NCI-H1105 (cell line): ENCODE measurements at regions not wholly inside any gene's neighbourhood (a gene's known extent, or its start where the extent isn't known, plus 50 kb on each side); places are given as distances from the start of the nearest gene placed in this dataset.

Experiments used
- DNase-seq: peaks from one replicate; lab custom pipeline; 2025; lab: John Stamatoyannopoulos, UW

DNA sequence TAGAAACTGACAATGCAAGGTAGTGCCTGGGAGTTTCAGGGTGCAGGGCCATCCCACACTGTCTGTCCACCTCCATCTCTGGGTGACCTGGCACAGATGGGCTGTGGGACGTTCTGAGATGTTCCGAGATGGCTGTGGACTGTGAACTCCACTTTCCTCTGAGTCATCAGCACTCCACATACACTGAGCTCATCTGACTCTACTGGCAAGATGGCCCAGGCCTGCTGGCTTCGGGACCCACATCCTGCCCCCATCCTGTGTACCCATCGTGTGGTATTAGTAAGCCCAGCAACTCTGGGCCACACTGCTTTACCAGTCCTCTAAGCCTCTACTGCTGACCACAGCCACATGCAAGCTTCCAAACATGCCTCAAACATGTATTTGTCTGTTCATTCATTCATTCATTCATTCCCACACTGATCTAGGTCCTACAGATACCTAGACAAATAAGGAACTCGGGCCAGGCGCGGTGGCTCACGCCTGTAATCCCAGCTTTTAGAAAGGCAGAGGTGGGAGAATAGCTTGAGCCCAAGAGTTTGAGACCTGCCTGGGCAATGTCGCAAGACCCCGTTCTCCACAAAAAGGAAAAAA, 124.8 kb upstream of the CXCR4 start:
- no peak for DNase-seq

DNA sequence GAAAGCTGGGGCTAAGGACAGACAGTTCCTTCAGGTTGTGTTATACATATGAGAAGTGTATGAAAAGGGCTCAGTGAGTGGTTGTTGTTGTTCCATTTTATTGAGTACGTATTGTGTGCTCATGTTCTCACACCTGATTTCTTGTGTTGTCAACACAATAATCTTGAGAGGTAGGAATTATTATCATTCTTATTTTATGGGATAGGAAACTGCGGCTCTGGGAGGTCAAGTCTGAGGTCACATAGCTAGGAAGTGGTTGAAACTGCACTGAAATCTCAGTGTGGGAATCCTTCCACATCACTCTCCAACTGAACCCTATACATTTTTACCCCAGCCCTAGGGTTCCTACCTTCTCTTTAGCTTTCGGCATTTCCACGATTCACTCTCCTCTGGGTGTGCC, 124.2 kb upstream of the CXCR4 start:
- no peak for DNase-seq

DNA sequence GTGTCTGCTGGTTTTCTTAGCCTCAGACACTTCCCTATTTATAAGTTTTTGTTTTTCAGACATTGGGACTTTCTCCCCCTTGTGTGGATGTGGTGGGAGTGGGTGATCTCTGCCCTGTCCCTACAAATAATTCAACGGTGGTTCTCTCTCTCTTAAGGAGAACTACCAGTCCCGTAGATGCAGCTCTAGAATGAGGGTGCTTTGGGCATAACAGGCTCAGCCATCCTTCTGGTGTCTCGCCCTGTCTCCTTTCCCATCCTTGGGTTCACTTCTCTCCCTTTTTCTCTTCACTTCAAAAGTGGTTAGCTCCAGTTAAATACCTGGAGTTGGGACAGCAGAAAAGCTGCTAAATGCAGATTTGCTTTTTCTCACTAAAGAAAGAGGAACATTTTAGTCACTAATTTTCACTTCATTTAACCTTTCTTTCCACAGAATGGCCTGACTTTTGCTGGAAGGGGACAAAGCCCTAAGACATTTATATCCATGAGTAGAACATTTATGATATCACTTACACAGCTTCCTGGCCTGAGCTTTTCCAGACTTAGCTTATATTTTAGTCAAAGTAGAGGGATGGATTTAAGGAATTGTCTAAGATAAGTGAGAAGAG, 121.2 kb upstream of the CXCR4 start:
- no peak for DNase-seq

DNA sequence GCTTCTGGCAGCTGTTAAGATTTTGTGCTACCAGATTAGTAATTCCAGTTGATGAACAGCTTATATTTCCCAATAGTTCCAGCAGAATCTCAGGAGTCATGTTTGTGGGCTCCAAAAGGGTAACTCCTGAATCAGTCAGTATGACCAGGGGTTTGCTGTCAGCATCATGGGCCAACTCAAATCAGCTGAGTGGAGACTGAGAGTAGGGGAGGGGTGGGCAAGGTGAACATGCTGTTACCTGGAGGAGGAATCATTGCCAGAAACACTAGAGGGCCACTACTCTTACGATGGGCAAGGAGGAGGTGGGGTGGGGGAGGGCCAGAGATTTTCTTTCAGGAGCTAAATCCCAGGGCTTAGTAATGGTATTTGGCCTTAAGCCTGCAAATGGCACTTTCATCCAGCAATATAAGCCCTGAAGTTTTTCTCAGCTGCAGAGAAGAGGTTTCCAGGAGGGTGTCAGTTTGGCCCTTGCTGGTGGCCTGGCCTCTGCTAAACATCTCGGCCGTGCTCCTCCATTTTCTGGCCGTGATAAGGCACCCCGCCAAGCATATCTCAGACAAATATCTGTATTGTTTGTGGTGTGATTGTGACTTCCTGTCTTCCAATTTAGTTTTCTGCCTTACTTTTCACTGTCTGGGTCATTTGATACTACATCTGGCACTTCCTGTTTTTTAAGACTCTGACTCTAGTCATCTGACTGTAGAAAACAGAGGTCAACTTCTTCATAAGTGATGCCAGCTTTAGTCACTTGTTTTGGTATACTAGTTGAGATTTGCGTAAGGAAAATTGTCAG, 120.5 kb upstream of the CXCR4 start:
- DNase-seq, result no peak

DNA sequence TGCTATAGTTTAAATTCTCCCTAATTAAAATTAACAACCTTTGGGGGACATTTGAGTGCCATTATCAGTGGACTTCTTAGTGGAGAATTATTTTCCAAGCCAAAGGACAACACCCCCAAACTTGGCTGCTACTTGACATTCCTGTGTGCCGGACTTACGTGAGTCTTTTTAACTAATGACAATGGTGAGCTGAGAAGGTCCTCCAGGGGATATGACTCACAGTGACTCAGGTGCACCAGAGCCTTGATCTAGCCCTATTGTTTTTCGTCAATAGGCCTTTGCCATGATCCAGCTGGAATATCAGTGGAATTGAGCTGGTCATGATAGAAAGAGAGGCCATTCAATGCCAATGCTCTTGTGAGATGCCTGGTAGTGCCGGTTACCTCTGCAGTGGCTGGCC, 118.1 kb upstream of the CXCR4 start:
- DNase-seq, result no peak

DNA sequence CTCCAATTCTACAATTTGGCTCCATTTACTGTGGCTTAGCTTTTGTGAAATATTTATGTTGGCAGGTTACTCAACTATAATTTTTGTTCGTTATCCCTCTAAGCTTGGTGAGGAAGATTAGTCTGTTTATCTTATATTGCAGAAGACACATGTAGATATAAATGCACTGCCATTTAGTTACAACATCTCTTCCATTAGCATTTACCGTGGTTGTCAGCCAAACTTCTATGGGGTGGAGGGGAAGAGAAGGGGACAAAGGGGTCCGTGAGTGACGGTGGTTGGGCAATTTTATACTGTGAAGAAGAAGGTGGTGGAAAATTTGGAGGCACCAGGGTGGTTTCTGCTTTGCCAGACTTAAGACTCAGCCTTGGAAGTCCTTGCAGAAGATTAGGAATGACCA, 117.6 kb upstream of the CXCR4 start:
- DNase-seq, result no peak

DNA sequence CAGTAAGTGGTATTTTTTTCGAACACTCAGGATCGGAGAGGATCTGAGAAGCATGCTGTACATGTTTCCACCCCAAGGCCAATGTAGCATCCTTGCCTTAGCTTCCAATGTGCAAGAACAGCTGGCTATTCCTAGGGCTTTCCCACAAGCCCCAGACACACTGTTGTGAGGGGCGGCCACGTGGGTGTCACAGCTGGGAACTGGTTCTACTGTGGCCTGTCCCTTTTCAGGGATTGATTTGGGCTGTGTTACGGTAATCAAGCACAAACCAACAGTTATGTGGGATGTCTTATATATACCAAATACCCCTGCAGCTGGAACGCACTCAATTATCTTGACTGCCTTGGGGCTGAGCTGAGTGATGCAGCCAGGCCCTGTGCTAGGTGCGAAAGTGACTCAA, 116.3 kb upstream of the CXCR4 start:
- DNase-seq, result no peak

DNA sequence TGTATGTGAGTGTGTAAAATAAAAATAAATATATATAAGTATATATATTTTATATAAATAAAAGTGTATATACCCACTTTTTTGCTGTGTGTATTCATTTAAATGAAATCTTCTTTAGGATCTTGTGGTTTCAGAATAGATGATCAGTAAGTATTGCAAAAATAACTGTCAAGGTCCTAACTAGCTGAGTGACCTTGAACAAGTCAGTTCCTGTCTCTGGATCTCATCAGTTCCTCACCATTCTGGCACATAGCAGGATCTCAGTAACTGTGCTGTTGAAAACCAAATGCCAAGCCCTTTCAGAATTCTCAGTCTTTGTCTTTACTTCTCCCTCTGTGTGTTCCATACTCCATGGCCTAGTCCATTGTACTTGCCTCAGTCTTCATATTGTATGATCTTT, 115.3 kb upstream of the CXCR4 start:
- no peak for DNase-seq

DNA sequence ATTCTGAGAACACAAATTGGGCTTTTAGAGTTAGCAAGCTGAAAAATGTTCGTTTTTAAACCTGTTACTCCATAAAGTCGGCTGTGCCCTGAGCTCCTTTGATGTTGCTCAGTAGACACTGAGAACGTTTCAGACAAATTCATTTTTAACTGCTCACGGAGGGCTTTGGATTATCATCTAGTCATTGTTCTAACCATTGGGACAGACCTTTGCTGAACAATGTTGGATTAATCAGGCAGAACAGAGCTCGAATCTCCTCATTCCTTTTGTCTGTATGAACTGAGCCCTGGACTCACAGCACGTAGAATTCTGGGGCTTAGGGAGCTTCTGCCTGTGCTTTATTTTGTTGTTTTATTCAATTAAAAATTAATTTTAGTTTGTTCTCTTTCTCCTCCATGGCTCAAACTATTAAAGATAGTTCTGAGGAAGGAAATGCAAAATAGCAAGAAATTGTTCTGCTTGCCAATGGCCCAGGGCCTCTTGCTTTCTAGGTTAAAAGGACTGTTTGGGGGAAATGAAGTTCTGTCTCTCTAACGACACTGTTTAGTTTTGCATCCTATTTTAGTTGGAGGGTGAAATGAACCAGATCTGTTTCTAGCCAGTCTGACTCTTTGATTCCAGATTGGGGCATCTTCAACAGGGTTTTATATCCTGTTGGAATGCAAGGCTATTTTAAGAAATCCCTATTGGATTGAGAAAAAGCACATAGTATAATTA, 114.7 kb upstream of the CXCR4 start:
- DNase-seq, result no peak

DNA sequence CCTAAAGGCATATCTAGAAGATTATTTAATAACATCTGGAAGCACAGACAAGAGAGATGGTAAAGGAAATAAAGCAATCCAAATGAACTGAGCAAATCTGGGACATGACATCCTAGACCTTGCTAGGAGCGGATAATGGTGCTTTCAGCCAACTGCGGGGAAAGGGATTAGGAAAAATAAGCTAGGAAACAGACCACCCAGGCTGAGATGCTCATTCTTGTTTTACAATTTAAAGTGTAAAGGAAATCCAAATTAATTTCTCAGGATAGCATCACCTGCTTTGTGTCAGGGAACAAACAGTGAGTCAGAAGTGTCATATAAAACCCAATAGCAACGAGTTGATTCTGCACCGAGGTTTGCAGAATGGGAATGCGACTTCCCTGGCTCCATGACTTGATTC, 112.5 kb upstream of the CXCR4 start:
- no peak for DNase-seq

DNA sequence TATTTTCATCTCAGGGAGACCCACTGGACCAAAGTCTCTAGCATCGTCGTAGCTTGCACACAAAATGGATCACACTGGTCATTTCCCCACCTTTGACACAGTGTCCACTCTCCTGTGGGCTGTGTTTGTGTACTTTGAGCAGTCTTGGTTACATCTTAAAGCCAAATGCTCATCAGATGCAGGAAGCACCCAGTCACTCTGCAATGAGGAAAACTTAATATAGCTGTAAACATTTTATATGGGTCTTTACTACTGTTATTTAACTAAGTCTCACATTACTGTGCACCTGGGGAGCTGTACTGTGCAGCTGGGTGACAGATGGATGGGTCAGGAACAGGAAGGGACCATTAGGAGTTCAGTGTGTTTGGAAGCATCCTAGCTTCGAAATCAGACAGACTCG, 109.0 kb upstream of the CXCR4 start:
- DNase-seq, result no peak

DNA sequence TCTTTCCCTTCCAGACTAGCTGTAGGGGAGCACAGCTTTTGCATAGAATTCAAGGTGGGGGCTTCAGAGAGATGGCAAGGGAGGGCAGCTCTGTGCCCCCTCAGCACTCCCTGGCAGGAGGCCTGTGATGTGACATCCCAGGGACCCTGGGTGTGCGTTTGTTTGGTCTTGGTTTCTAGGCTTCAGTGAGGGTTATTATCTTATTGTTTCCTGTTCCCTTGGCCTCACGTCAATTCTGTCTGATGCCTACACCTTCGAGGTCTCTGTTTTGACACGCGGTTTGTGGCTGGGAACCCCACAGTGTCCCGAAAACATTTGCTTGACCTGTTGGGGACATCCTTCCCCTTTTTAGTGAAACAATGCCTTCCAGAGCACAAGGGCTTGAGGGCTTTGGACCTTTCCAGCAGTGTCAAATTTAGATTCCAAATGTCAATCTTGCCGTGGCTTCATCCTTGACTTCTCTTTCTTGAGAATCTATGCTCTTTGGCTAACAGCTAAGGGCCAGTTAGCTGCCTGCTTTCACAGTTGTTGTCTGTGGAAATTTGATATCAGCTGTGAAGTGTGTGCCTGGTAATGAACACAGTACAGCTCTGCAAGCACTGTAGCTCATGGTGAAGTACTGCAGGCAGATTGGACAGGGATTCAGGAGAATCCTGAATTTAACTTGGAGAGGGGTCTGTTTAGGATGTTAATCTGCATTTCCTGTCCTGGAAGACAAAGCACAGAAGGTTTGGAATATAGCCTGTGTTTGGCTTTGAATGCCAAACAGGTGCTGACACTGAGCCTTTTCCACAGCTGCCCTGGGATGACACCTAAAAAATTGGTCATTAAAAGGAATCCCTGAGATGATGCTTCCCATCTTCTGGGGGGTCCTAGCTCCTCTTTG, 108.2 kb upstream of the CXCR4 start:
- no peak for DNase-seq

DNA sequence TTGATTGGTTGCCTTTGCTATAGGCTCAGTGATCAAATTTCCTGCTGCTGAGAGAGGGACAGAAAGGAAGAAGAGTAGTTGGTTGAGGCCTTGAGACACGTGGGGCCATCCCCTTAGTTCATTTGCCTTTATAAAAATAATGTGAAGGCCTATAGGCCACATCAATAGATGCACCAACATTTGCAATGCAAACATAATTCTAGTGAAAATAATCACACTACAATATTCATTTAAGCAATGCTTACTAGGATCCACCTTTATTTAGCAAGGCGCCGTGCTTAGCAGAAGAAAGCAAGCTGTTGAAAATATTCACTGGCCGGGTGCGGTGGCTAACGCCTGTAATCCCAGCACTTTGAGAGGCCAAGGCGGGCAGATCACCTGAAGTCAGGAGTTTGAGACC, 105.3 kb upstream of the CXCR4 start:
- no peak for DNase-seq

DNA sequence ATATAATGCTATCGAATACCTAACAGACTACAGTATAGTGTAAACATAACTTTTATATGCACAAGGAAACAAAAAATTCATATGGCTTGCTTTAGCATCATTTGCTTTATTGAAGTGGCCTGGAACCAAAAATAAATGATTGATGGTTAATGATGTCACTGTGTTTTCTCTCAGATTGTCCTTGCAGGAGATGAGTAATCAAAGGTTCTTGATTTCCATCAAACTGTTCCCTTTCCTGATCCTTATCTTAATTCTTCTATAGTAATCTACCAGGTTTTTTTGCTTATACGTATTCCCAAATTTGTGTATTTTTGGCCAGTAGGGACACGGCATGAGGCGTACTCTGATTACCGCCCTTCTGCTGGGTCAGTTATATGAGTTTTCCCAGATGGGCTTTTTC, 104.9 kb upstream of the CXCR4 start:
- DNase-seq, result no peak

DNA sequence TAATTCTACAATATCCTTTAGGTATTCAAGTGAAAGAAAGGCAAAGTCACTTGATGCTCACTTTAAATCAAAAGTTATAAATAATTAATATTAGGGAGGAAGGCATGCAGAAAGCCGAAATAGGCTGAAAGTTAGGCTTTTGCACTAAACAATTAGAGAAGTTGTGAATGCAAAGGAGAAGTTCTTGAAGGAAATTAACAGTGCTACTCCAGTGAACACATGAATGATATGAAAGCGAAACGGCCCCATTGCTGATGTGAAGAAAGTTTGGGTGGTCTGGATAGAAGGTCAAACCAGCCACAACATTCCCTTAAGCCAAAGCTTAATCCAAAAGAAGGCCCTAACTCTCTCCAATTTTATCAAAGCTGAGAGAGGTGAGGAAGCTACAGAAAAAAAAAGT, 103.1 kb upstream of the CXCR4 start:
- no peak for DNase-seq

DNA sequence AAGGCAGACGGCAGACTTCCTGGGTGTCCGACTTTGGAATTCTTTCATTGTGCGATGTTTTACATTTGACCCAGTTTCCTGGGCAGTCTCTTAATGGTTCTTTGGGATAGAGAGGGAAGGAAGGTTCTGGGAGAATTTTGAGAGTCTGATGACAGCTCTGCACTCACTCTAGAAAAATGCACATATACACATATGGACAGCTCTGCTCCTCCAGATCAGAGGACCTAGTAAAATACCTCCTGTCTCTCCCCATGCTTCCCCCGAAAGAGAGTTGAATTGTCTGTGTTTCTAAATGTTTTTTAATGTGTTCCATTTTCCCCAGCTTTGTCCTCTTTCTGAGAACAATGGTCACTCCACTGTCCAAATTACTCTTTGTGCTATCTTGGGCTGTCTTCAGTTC, 102.0 kb upstream of the CXCR4 start:
- no peak for DNase-seq

DNA sequence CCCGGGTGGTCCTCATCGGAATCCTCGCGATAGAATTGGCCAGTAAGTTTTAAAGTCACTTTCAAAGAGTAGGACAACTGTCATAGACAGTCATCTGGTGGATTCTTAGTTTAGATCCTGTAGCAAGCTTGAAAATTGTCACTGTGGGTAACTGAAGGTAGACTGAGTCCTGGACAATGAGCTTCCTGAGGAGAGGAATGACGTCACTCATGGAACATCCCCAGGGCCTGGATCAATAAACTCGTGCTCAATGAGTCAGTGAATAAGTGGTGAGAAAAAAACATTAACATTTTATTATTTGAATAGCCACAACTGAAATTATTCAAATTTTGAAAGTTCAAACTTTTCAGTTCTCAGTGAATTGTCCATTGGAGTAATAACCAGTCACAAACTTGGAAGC, 101.4 kb upstream of the CXCR4 start:
- no peak for DNase-seq

DNA sequence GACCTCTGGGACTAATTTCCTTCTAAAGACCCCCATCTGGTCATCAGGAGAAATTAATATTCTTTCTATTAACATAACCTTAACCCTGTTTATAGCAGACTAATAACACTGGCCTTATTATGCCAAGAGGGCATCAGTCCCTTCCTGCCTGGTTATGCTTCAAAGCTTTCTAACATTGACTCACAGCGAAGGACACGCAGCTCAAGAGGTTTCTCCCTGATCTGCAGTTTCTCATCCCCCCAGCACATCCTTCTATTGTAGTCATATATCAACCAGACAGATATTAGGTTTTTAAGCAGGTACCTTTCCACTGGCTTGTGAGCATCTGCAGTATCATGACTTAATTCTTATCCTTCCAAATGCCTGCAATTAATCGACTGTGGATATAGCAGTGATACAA, 100.0 kb upstream of the CXCR4 start:
- DNase-seq, result no peak

DNA sequence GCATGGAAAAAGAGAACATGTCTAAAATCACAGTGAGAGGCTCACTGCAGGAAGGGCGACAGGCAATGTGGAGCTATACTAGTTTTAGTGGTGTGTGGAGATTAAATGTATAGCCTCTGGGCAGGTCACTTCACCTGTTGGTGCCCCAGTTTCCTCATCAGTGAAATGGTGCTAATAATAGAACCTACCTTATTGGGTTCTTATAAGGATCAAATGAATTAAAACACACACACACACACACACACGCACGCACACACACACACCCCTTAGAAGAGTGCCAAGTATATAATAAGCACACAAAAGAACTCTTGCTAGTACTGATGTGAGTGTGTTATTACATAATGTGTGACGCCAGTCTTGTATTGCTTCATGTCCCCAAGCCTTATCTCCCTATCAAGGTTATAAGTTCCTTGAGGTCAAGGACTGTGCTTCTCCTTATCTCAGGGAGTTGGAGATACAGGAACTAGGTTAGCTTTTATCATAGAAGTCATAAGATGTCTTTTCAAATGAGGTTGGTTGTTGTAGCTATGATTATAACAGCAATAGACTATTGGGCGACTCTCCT, 98.0 kb upstream of the CXCR4 start:
- DNase-seq, result no peak

DNA sequence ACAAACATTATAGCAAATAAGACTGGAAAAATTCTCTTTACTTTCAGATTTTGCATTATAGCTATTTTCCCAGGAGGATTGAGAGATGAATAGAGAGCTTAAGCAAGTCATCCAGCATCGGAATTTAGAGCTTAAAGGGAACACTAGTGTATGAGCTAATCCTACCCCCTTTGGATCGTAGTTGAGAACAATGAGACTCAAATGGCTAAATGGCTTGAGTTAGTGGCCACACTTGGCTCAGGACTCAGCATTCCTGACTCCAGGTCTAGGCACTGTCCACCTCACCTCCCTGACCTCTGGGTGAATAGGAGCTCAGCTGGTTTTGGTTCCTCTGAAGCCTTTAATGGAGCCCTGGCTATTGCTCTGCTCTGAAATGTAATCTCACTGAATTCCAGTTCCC, 97.5 kb upstream of the CXCR4 start:
- no peak for DNase-seq

DNA sequence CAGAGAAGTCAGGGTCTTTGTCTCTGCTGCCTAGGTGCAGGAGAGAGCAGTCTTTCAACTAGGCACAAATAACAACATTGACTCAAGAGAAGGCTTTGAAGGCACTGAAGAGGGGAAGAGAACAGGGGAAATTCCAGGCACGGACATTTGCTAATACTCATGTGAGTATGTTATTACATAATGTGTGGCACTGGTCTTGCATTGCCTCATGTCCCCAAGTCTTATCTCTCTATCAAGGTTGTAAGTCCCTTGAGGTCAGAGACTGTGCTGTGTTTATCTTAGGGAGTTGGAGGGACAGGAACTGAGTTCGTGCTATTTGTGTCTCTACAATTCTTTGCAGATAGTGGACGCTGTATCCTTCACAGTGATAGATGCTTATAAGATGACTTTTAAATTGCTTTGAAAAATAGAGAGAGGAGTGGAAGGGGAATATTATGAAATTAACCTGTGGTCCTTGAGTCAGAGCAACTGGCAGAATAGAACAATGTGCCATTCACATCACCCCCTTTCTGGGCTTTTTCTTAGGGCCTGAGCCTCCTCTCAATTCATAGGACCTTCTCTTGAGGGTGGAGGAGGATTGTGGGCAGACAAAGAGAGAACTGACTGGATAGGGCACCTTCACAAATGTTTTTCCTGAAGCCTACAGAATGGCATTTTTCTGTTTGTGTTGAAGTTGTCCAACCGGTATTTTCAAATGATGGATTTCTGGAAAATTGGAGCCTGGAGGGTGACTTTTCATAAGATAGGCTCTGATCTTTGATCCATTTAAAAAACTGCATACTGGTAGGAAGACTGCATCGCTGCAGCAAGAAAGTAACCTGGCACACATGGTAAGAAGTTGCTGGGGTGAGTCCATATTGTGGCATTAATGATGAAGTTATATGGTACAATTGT, 96.6 kb upstream of the CXCR4 start:
- no peak for DNase-seq
